Endothelial cell of hepatic sinusoid (primary cell): ENCODE measurements at regions not wholly inside any gene's neighbourhood (a gene's known extent, or its start where the extent isn't known, plus 50 kb on each side); places are given as distances from the start of the nearest gene placed in this dataset.
"Not testable (repeated sequence)": the region's sequence is repeated elsewhere in the genome, so short reads cannot be mapped to it uniquely, and the experiment has no call there.

Source experiments
- in situ Hi-C: cut with HindIII; loops from 2 replicates; pipeline ENCODE4 v1.10.0; 2017; ENCODE audit warnings: low sequenced_read_pairs

- in situ Hi-C loops: no loop called here
Measured at GRCh38 chr18:41073372-41073954, 881.6 kb upstream of the PIK3C3 start.

- in situ Hi-C loops: no loop called here
Measured at GRCh38 chr18:41072946-41073345, 882.1 kb upstream of the PIK3C3 start.

- in situ Hi-C loops: no loop called here
Measured at GRCh38 chr18:41071826-41072225, 883.2 kb upstream of the PIK3C3 start.

DNA sequence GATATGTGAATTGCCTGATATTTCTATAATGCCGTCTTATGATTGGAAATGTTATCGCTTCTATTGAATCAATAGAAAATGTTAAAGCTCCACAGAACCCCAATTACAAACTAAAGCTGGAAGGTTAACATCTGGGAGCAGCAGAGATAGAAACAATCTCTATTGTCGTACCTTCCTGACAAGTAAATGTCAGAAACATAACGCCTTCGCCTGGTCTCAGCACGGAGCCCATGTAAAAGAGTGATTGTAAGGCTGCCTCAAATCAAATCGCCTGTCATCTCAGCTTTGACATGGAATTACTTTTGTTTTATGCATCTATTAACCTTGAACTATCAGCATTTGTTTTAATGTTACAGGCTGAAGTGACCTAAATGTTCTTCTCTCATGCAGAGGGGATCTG, 885.9 kb upstream of the PIK3C3 start:
- in situ Hi-C loops: no loop called here

- in situ Hi-C loops: no loop called here
Measured at GRCh38 chr18:41064916-41065315, 890.1 kb upstream of the PIK3C3 start.

GRCh38 chr18:41060967-41061366, 894.1 kb upstream of the PIK3C3 start:
- in situ Hi-C loops: no loop called here

DNA sequence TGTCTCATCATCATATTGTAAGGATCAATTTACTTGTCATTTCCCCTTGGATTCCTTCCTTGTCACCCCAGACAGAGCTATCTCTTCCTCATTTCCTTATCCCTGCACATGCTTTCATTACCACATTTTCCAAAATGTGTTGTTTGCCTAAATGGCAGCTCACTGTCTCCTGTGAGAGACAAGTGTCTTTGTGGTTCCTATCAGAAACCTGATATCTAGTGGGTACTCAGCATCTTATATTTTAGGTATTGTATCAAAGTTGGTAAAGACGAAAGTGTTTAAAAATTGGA, 896.0 kb upstream of the PIK3C3 start:
- in situ Hi-C loops: no loop called here

GRCh38 chr18:41058351-41059125, 896.5 kb upstream of the PIK3C3 start:
- in situ Hi-C loops: no loop called here

- in situ Hi-C loops: no loop called here
Measured at GRCh38 chr18:41052625-41053024, 902.4 kb upstream of the PIK3C3 start.

DNA sequence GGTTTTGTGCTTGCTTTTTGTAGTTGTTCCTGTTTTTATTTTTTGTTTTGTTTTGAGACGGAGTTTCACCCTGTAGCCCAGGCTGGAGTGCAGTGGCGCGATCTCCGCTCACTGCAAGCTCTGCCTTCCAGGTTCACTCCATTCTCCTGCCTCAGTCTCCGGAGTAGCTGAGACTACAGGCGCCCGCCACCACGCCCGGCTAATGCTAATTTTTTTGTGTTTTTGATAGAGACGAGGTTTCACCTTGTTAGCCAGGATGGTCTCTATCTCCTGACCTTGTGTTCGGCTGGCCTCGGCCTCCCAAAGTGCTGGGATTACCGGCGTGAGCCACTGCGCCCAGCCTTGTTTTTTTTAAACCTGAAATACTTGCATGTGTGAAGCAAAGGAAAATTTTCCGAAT, 908.8 kb upstream of the PIK3C3 start:
- in situ Hi-C loops: not testable (repeated sequence)

- in situ Hi-C loops: no loop called here
Measured at GRCh38 chr18:41043876-41044275, 911.2 kb upstream of the PIK3C3 start.

- in situ Hi-C loops: no loop called here
Measured at GRCh38 chr18:41042866-41043265, 912.2 kb upstream of the PIK3C3 start.

- in situ Hi-C loops: no loop called here
Measured at GRCh38 chr18:41038071-41038470, 917.0 kb upstream of the PIK3C3 start.

DNA sequence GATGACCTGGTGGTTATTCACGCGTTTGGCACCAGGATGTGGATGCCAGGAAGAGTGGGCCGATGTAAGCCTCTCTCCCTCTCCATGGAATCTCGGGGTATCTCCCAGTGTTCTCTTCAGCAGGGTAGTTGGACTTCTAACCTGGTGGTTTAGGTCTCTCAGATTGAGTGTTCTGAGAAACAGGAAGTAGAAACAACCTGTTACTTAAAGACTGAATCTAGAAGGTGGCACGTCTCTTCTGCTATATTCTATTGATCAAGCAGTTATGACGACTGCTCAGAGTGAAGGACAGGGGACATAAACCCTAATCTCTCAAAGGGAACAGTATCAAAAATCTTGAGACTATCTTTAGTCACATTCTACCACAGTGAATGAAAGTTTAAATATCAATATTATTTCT, 918.7 kb upstream of the PIK3C3 start:
- in situ Hi-C loops: no loop called here

- in situ Hi-C loops: no loop called here
Measured at GRCh38 chr18:41034413-41034812, 920.6 kb upstream of the PIK3C3 start.

DNA sequence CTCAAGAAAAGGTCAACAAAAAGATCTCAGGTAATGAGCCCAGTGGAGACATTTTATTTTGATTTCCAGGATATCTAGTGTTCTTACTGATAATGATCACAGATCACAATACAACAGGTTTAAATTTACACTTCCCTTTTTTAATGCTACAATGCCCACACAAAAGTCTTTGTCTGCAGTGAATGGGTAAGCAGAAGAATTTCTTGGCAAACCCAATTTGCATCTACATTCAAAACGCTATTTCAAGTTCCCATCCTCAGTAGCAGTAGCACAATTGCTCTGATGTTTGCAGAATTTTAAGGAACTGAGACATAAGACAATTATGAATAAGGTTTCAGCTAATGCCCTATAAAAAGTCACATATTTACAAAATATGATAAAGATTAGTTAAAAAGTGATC, 929.4 kb upstream of the PIK3C3 start:
- in situ Hi-C loops: no loop called here

- in situ Hi-C loops: no loop called here
Measured at GRCh38 chr18:41024792-41025191, 930.2 kb upstream of the PIK3C3 start.

DNA sequence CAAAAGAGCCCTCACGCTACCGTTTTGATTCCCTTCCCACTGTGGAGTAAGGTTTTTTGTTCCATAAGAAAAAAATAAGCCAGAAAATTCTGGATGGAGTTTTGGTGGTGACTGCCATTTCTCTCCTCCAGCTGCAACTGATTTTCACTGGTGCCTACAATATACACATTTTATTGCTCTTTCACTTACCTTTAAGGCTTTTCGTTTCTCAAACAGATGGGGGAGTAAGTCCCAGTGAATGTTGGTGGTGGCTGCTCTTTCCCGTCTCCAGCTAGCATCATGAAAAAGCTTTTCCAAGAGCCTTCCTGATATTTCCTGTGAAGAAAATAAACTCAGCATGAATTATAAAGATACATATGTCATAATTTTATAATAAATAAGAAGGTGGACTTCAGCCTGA, 932.5 kb upstream of the PIK3C3 start:
- in situ Hi-C loops: no loop called here

GRCh38 chr18:41021089-41021488, 933.9 kb upstream of the PIK3C3 start:
- in situ Hi-C loops: no loop called here

DNA sequence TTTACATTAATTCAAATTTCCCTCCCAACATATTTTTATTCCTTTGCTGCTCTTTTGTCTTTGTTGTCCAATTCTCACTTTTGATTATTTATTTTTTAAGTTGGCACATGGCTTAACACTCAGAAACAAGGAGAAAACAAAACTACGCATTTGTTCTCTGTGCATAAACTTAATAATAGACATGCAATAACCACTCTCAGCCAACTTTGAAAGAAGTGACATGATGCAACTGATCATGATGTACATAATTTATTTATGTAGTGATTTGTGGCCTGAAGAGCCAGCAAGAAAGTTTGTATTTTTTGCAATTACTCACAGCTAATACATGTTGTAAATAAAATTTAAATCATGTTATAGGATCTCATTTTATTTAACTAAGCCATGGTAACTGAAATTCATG, 942.8 kb upstream of the PIK3C3 start:
- in situ Hi-C loops: no loop called here

DNA sequence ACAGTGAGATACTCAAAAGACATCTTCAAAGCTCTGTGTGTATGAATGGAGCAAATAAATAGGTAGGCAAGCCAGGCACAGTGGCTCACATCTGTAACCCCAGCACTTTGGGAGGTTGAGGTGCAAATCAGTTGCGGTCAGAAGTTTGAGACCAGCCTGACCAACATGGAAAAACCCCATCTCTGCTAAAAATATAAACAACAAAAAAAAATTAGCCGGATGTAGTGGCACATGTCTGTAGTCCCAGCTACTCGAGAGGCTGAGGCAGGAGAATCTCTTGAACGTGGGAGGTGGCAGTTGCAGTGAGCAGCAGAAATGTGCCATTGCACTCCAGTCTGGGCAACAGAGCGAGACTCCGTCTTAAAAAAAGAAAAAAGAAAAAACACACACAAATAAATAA, 945.1 kb upstream of the PIK3C3 start:
- in situ Hi-C loops: no loop called here

- in situ Hi-C loops: no loop called here
Measured at GRCh38 chr18:41004324-41004723, 950.7 kb upstream of the PIK3C3 start.

- in situ Hi-C loops: no loop called here
Measured at GRCh38 chr18:40995529-40995928, 959.5 kb upstream of the PIK3C3 start.
